Caki2 (cell line): ENCODE measurements at regions not wholly inside any gene's neighbourhood (a gene's known extent, or its start where the extent isn't known, plus 50 kb on each side); places are given as distances from the start of the nearest gene placed in this dataset.
"Not testable (repeated sequence)": the region's sequence is repeated elsewhere in the genome, so short reads cannot be mapped to it uniquely, and the experiment has no call there.

ENCODE experiments used
- DNase-seq: peaks from one replicate; pipeline ENCODE4 v3.0.0-alpha.2; 2015; ENCODE audit warnings: low read depth
- in situ Hi-C: cut with HindIII; loops from 2 replicates; pipeline ENCODE4 v1.10.0; 2016; ENCODE audit warnings: low sequenced_read_pairs, low pct_unique_long_range_greater_than_20kb, mixed read lengths

- in situ Hi-C loops, result no loop called here
- no peak for DNase-seq
These were observed 257.5 kb upstream of the REG3G start for GRCh38 chr2:78768016-78768415.

- DNase-seq, result no peak
- in situ Hi-C loops, result no loop called here
These were observed 250.2 kb upstream of the REG3G start for GRCh38 chr2:78775291-78775690.

GRCh38 chr2:78778756-78779510, 246.6 kb upstream of the REG3G start:
- DNase-seq, result no peak
- in situ Hi-C loops, result no loop called here

- in situ Hi-C loops, result no loop called here
- DNase-seq, result no peak
These were observed 245.7 kb upstream of the REG3G start for GRCh38 chr2:78779761-78780160.

GRCh38 chr2:78780256-78780655, 245.2 kb upstream of the REG3G start:
- in situ Hi-C loops, result no loop called here
- no peak for DNase-seq

DNA sequence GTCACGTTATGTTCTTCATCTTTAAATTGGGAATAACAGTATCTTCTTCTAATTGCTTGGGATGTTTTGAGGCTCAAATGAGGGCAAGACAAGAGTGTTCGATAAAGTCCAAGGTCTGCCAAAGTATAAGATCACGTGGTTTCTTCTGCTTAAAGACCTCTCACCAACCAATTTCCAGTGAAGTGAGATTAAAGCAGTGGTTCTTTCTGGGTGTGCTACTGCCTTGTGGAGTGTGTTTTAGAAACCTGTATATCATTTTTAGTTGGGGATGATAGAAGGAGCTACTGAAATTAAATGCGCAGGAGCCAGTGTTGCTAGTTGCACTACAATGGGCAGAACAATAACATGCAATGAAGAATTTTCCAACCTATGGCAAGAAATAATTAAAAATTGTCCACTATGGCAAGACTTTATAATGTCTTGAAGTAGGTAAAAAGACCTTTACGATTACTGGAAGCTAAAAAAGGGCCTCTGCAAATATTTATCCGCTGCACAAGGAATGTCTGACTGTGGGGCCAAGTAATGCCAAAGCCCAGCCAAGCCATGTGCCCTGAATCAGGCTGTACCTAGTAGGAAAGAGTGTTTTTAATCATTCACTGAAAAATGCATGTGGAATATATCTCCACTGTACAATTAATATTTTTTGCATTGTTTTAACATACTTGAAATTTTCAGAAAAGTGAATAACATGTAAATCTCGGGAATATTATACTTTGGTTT, 244.5 kb upstream of the REG3G start:
- in situ Hi-C loops, result no loop called here
- no peak for DNase-seq

- in situ Hi-C loops, result no loop called here
- DNase-seq, result no peak
These were observed 243.3 kb upstream of the REG3G start for GRCh38 chr2:78782196-78782595.

- DNase-seq, result no peak
These were observed 213.4 kb upstream of the REG3G start for GRCh38 chr2:78811955-78812610.

GRCh38 chr2:78814331-78814986, 211.0 kb upstream of the REG3G start:
- no peak for DNase-seq
- in situ Hi-C loops, result no loop called here

More at GRCh38 chr2:78811955-78812610, 213.4 kb upstream of the REG3G start:
- in situ Hi-C loops, result no loop called here

- in situ Hi-C loops, result no loop called here
- DNase-seq, result no peak
These were observed 208.1 kb upstream of the REG3G start for GRCh38 chr2:78817430-78817829.

- no peak for DNase-seq
- in situ Hi-C loops, result no loop called here
These were observed 193.0 kb upstream of the REG3G start for GRCh38 chr2:78832481-78832880.

DNA sequence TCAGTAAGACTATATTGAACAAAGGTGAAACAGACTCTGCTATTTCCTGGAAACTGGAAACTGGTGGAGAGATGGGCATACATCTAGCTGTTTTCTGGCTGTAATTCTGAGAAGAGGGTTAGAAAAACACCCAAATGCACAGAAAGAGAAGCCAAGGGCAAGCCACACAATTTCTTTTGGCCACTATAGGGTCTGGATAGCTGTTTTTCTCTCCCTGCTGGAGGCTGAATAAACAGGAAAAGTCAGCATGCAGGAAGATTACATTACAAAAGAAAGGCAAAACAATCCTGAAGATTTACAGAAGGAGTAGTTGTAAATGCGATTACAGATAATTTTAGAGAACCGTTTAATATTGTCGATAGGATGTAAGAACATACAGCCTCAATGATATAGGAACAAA, 186.2 kb upstream of the REG3G start:
- DNase-seq, result no peak
- in situ Hi-C loops, result no loop called here

DNA sequence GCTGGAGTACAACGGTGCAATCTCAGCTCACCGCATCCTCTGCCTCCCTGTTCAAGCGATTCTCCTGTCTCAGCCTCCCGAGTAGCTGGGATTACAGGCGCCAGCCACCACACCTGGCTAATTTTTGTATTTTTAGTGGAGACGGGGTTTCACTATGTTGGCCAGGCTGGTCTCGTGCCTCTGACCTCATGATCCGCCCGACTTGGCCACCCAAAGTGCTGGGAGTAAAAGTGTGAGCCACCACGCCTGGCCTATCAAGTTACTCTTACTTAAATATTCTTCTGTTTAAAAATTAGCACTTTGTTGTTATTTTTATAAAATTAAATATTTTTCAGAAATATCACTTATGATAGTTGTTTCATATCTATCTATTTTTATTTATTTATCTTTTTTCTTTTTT, 185.2 kb upstream of the REG3G start:
- DNase-seq, in situ Hi-C loops: not testable (repeated sequence)

- in situ Hi-C loops, result no loop called here
- DNase-seq, result no peak
These were observed 179.8 kb upstream of the REG3G start for GRCh38 chr2:78845664-78846185.

DNA sequence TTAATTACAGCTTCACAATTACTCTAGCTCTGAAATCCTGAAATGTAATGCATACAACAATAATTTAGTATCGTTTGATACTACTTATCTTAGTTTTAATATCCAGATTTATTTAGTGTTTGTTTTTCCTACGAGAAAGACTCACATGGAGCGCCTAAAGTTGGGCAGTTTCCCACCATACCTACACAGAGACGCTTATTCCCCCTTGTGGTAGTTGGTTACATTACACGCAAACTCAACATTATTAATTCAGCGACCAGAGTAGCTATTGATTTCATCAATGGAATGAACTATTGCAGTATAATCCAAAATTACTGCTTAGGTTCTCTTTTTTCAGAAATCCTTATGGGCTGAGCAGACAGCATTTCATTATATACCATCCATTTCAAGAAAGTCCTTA, 164.0 kb upstream of the REG3G start:
- DNase-seq, result no peak
- in situ Hi-C loops, result no loop called here

GRCh38 chr2:78864205-78864604, 161.3 kb upstream of the REG3G start:
- no peak for DNase-seq

GRCh38 chr2:78865667-78866066, 159.8 kb upstream of the REG3G start:
- in situ Hi-C loops, result no loop called here
- DNase-seq, result no peak

More at GRCh38 chr2:78864205-78864604, 161.3 kb upstream of the REG3G start:
- in situ Hi-C loops, result no loop called here

GRCh38 chr2:78870343-78870967, 155.0 kb upstream of the REG3G start:
- in situ Hi-C loops, result no loop called here
- DNase-seq, result no peak
